AG04450 (cell line): ENCODE measurements at regions not wholly inside any gene's neighbourhood (a gene's known extent, or its start where the extent isn't known, plus 50 kb on each side); places are given as distances from the start of the nearest gene placed in this dataset.
A peak's percentile ranks its signal among the peaks of the same experiment; 100 is the strongest.

Experiments
- CTCF ChIA-PET: fragments of 300-600, 350-600 bp; formaldehyde crosslinking; extraction: SDS; loops from one replicate; lab custom pipeline; 2022; ENCODE audit warnings: antibody characterized with exemption, inconsistent platforms; lab: Charles Lee
- POLR2A ChIA-PET: fragments of 350-600 bp; formaldehyde crosslinking; extraction: SDS; loops from one replicate; lab custom pipeline; 2021; ENCODE audit warnings: antibody characterized with exemption, inconsistent platforms; lab: Yijun Ruan, JAX
- DNase-seq: peaks from one replicate; pipeline ENCODE4 v3.0.0-alpha.2; 2011; ENCODE audit warnings: low read depth, low spot score
- H3K27ac ChIP-seq: one replicate; pipeline ENCODE4 v1.5.1; 2012; ENCODE audit warnings: low read depth, low read length, control low read depth
- H3K27me3 ChIP-seq: one replicate; pipeline ENCODE4 v1.6.0; 2012; ENCODE audit warnings: low read length; ENCODE audit not compliant: control insufficient read depth, insufficient read depth
- H3K4me3 ChIP-seq: 2 replicates; pipeline ENCODE4 v1.5.1; 2011; ENCODE audit warnings: mild to moderate bottlenecking, low read depth, low read length, control low read depth
- H3K9me3 ChIP-seq: 2 replicates; pipeline ENCODE4 v1.5.1; 2012; ENCODE audit warnings: low read length; ENCODE audit not compliant: control insufficient read depth, insufficient read depth
- TF ChIP-seq, protein P1 (sequence below): IDR thresholded peaks from 2 replicates; pipeline ENCODE4 v1.5.1; 2011; ENCODE audit warnings: low read depth, low read length, control low read depth, inconsistent platforms

DNA sequence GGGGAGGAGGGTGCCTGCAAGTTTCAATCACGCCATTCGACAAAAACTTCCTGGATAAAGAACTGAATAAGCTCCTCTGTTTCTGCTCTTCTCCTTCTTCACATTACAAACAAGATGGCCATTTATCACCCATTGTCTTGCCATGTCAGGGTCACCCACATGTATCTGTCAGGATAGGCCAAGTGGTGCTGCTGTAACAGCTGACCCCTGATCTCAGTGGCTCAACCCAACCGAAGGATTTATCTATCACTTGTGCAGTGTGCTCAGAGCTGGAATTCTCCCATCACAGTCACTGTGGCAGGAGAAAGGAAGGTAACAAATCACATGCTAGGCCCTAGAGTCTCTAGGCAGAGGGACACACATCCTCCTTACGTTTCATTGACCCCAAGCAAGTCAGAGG lies 210.0 kb upstream of the CDH5 start:
- ChIA-PET POLR2A (no interaction called here), CTCF (no interaction called here)
- no peak for DNase-seq
- no peaks in the 10 kb centered on the region for H3K9me3 ChIP-seq
- TF ChIP-seq, protein P1, sequence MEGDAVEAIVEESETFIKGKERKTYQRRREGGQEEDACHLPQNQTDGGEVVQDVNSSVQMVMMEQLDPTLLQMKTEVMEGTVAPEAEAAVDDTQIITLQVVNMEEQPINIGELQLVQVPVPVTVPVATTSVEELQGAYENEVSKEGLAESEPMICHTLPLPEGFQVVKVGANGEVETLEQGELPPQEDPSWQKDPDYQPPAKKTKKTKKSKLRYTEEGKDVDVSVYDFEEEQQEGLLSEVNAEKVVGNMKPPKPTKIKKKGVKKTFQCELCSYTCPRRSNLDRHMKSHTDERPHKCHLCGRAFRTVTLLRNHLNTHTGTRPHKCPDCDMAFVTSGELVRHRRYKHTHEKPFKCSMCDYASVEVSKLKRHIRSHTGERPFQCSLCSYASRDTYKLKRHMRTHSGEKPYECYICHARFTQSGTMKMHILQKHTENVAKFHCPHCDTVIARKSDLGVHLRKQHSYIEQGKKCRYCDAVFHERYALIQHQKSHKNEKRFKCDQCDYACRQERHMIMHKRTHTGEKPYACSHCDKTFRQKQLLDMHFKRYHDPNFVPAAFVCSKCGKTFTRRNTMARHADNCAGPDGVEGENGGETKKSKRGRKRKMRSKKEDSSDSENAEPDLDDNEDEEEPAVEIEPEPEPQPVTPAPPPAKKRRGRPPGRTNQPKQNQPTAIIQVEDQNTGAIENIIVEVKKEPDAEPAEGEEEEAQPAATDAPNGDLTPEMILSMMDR: no peak
- H3K27me3 ChIP-seq: no peaks in the 10 kb centered on the region
- H3K27ac ChIP-seq: no peak overlapping the region
- H3K4me3 ChIP-seq: no peak overlapping the region

DNA sequence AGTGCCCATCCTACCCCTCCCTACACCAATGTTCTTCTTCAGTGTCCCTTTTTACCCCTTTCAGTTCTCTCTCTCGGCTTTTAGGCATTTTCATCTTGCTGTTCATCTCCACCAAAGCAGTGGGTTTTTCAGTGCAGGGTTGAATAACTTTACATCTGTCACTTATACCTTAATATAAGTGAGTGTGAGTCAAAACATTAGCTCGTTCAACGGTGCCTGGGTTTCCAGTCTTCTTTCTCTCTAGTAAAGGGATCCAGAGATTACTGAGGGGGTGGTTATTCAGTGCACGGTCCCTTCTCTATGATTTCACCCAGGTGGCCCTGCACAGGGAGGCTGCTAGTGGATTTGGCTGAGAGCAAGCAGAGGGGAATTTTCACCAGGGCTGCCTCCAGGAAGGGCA lies 210.6 kb upstream of the CDH5 start:
- DNase-seq: no peak
- H3K27ac ChIP-seq: no peak overlapping the region
- ChIA-PET CTCF (no interaction called here), POLR2A (no interaction called here)
- no peaks in the 10 kb centered on the region for H3K27me3 ChIP-seq
- H3K4me3 ChIP-seq: no peak overlapping the region
- TF ChIP-seq, protein P1: no peak
- no peaks in the 10 kb centered on the region for H3K9me3 ChIP-seq

DNA sequence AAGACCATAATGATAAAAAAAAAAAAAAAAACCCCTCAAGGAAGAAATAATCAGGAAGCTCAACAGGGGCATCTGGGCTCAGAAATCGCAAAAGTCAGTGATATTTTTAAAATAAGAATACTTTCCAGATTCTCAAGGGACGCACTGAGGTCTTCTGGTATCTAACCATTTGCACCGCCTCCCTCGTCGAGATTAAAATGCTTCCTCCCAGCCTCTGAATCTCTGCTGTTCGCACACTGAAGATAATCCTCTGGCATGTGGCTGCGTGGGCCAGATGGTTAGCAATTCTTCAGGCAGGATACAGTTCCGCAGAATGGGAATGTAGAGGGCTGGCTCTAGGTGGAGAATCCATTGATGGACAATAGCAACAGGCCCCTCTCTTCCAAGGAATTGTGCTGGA lies 211.7 kb upstream of the CDH5 start:
- POLR2A ChIA-PET: no interaction called here
- CTCF ChIA-PET: interaction anchor here (0.6 kb wide), 3 partner anchors 15 to 267 kb away, joined by 3 to 7 read pairs (median 3); no protein-coding TSS in a partner anchor
- DNase-seq: no peak

DNA sequence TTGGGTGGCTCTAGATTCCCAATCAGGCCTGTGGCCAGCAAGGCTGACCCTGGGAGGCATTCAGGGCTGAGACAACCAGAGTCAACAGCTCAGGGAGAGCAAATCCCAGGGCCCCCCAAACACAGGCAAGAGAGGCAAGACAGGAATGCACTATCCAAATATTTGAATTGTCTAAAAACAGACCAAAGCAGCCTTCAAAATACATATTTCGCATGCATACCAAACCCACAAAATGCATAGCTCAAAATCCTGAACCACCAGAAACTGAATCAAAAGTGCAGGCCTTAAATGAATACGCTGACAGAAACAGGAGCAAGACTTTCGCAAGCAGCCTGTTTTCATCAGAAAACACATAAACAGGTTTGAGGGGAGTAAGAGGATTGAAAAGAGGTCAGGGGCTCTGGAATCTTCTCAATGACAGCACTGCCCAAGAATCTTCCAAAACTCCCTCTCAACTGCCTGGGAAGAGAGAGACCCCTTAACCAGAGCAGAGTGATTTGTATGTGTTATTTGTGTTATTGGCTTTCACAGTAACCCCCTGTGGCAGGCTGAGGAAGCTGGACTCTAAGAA lies 213.6 kb upstream of the CDH5 start:
- ChIA-PET POLR2A (interaction anchor here (0.6 to 2.2 kb wide), 14 partner anchors 9 to 1031 kb away, joined by 3 to 50 read pairs (median 4); partner anchors contain the start of gene CDH11), CTCF (interaction anchor here (1.3 kb wide), 2 partner anchors 10 to 119 kb away, joined by 3 to 4 read pairs; no protein-coding TSS in a partner anchor)
- no peaks in the 10 kb centered on the region for H3K9me3 ChIP-seq
- TF ChIP-seq, protein P1: peak; percentile 28
- H3K4me3 ChIP-seq: no peak overlapping the region
- H3K27ac ChIP-seq: peak overlapping the region; percentile 90
- no peaks in the 10 kb centered on the region for H3K27me3 ChIP-seq
- peak; percentile 87 for DNase-seq

More for the DNA sequence above, 211.7 kb upstream of the CDH5 start:
- no peaks in the 10 kb centered on the region for H3K27me3 ChIP-seq
- H3K9me3 ChIP-seq: no peaks in the 10 kb centered on the region
- no peak overlapping the region for H3K4me3 ChIP-seq
- TF ChIP-seq, protein P1: no peak
- no peak overlapping the region for H3K27ac ChIP-seq

DNA sequence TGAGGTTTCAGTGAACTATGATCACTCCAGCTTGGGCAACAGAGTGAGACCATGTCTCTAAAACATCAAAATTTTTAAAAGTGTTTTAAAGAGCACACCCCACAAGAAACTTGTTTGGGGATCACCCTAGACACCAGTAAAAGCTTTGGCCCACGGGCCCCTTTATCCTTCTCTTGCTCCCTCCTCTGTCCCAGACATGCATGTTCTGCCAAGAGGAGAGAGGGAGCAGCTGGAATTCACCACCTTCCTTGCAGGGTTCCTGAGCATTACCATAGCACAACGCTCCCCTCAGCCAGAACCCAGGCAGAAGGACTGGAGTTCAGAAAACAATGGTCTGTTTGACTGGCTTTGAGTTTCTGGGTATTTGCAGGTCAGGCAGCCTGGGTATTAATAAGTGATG lies 214.3 kb upstream of the CDH5 start:
- Histone ChIP-seq H3K27me3 (no peaks in the 10 kb centered on the region), H3K9me3 (no peaks in the 10 kb centered on the region), H3K27ac (peak overlapping the region; percentile 90), H3K4me3 (no peak overlapping the region)
- TF ChIP-seq, protein P1: no peak
- ChIA-PET POLR2A (interaction anchor here (0.7 to 2.2 kb wide), 10 partner anchors 9 to 1030 kb away, joined by 3 to 50 read pairs (median 5); partner anchors contain the start of gene CDH11), CTCF (interaction anchor here (1.3 kb wide), 2 partner anchors 9 to 119 kb away, joined by 3 to 4 read pairs; no protein-coding TSS in a partner anchor)
- DNase-seq: no peak
